HCT116 (cell line): ENCODE measurements at regions not wholly inside any gene's neighbourhood (a gene's known extent, or its start where the extent isn't known, plus 50 kb on each side); places are given as distances from the start of the nearest gene placed in this dataset.

Experiments used
- ATAC-seq: fragments of 200-7000 bp; cut with Tn5 transposase; 2 replicates; pipeline ENCODE4 v1.9.1; 2020; ENCODE audit warnings: mild to moderate bottlenecking, moderate library complexity
- BruUV-seq: library from RNA; stranded (reverse); fragments of 400-500 nt; replicated peaks from 2 replicates; lab custom pipeline; 2021; lab: Mats Ljungman, UMichigan
- CTCF ChIA-PET: fragments of 300-600 bp; sonication (Branson Sonifier 250); formaldehyde crosslinking; loops from one replicate; lab custom pipeline; 2021; ENCODE audit warnings: antibody characterized with exemption; lab: Charles Lee
- POLR2A ChIA-PET: fragments of 300-600, 350-600 bp; sonication (Branson Sonifier 250); formaldehyde crosslinking; loops from one replicate; lab custom pipeline; 2021; ENCODE audit warnings: antibody characterized with exemption; lab: Charles Lee
- RAD21 ChIA-PET, 2 experiments: fragments of 300-600 bp; sonication (Branson Sonifier 250); formaldehyde crosslinking; loops; one replicate each; lab custom pipeline; 2023; ENCODE audit warnings: low total read pairs in 2 of 2; ENCODE audit not compliant: uncharacterized antibody in 2 of 2, unreplicated experiment in 2 of 2, low non-redundant PET in 1 of 2; lab: Charles Lee
- DNase-seq: peaks from one replicate; pipeline ENCODE4 v3.0.0-alpha.2; 2010; ENCODE audit warnings: low read depth, low spot score
- H2AFZ ChIP-seq: fragments of 200-600 bp; shearing (Covaris generic), sonication (generic); 2 replicates; pipeline ENCODE4 v1.6.1; 2017; ENCODE audit warnings: low read depth, mixed run types, mixed read lengths, antibody characterized with exemption, low read length; ENCODE audit not compliant: poor library complexity, severe bottlenecking
- H3K27ac ChIP-seq: 2 replicates; pipeline ENCODE4 v1.5.1; 2012; ENCODE audit warnings: low read depth, low read length
- H3K27me3 ChIP-seq: fragments of 200-600 bp; sonication (generic); 2 replicates; pipeline ENCODE4 v1.6.1; 2016; ENCODE audit warnings: mixed run types, low read length, mixed read lengths; ENCODE audit not compliant: insufficient read depth
- H3K36me3 ChIP-seq, 2 experiments: fragments of 200-500 bp in 1 of 2; fragments of 200-600 bp in 1 of 2; sonication (Bioruptor generic) in 1 of 2; sonication (generic) in 1 of 2; 2 replicates each; pipeline versions ENCODE4 v1.5.1 to v1.6.1; 2014 to 2016; ENCODE audit warnings: low read length in 2 of 2, inconsistent platforms in 1 of 2, mixed read lengths in 1 of 2, mixed run types in 1 of 2; ENCODE audit not compliant: insufficient read depth in 2 of 2, control insufficient read depth in 1 of 2
- H3K4me1 ChIP-seq, 2 experiments: fragments of 200-600 bp in 1 of 2; sonication (generic) in 1 of 2; 2 replicates each; pipeline versions ENCODE4 v1.5.1 to v1.6.1; 2012 to 2017; ENCODE audit warnings: low read length in 2 of 2, inconsistent platforms in 1 of 2, mild to moderate bottlenecking in 1 of 2, mixed read lengths in 1 of 2, mixed run types in 1 of 2, moderate library complexity in 1 of 2; ENCODE audit not compliant: insufficient read depth in 2 of 2, control insufficient read depth in 1 of 2
- H3K4me2 ChIP-seq: fragments of 200-600 bp; sonication (generic); 2 replicates; pipeline ENCODE4 v1.6.1; 2017; ENCODE audit warnings: mixed run types, low read length, mixed read lengths
- H3K4me3 ChIP-seq, 2 experiments: fragments of 200-600 bp in 1 of 2; sonication (generic) in 1 of 2; replicated peaks in 1 of 2; 2 replicates each; pipeline ENCODE4 v1.5.1; 2011 to 2016; ENCODE audit warnings: low read length in 2 of 2, control low read depth in 1 of 2, low read depth in 1 of 2, mild to moderate bottlenecking in 1 of 2, mixed read lengths in 1 of 2, mixed run types in 1 of 2
- H3K79me2 ChIP-seq: fragments of 200-600 bp; sonication (generic); 2 replicates; pipeline ENCODE4 v1.6.1; 2017; ENCODE audit warnings: mild to moderate bottlenecking, mixed run types, low read length, moderate library complexity, mixed read lengths; ENCODE audit not compliant: insufficient read depth
- H3K9ac ChIP-seq: fragments of 200-600 bp; sonication (generic); 2 replicates; pipeline ENCODE4 v1.6.1; 2016; ENCODE audit warnings: low read length, mixed read lengths
- H3K9me2 ChIP-seq: fragments of 200-600 bp; sonication (generic), shearing (Covaris generic); 2 replicates; pipeline ENCODE4 v1.6.1; 2017; ENCODE audit warnings: mixed run types, mild to moderate bottlenecking, moderate library complexity; ENCODE audit not compliant: insufficient read depth
- H3K9me3 ChIP-seq, 2 experiments: fragments of 200-500 bp in 1 of 2; fragments of 200-600 bp in 1 of 2; sonication (Bioruptor generic) in 1 of 2; sonication (generic) in 1 of 2; 2 replicates each; pipeline ENCODE4 v1.6.1; 2014 to 2017; ENCODE audit warnings: low read length in 2 of 2, mixed read lengths in 2 of 2, inconsistent platforms in 1 of 2, low read depth in 1 of 2, mild to moderate bottlenecking in 1 of 2, mixed run types in 1 of 2, moderate library complexity in 1 of 2; ENCODE audit not compliant: control insufficient read depth in 1 of 2, insufficient read depth in 1 of 2
- H4K20me1 ChIP-seq: fragments of 200-600 bp; sonication (generic), shearing (Covaris generic); 2 replicates; pipeline ENCODE4 v1.6.1; 2017; ENCODE audit warnings: mixed run types, mild to moderate bottlenecking, moderate library complexity; ENCODE audit not compliant: insufficient read depth
- ATF3 ChIP-seq: IDR thresholded peaks from 2 replicates; pipeline ENCODE4 v1.6.1; 2012
- ELF1 ChIP-seq: IDR thresholded peaks from 2 replicates; pipeline ENCODE4 v1.6.1; 2012; ENCODE audit warnings: low read depth, borderline replicate concordance
- FOSL1 ChIP-seq: IDR thresholded peaks from 2 replicates; pipeline ENCODE4 v1.6.1; 2012; ENCODE audit warnings: low read depth
- JUND ChIP-seq: IDR thresholded peaks from 2 replicates; pipeline ENCODE4 v1.6.1; 2012
- POLR2A ChIP-seq: IDR thresholded peaks from 2 replicates; pipeline ENCODE4 v1.7.0; 2011; ENCODE audit warnings: borderline replicate concordance; ENCODE audit not compliant: insufficient read depth, insufficient read length; ENCODE audit errors: extremely low read depth
- POLR2AphosphoS5 ChIP-seq: IDR thresholded peaks from 2 replicates; pipeline ENCODE4 v1.6.1; 2011; ENCODE audit warnings: mild to moderate bottlenecking, low read depth, low read length, moderate library complexity
- RAD21 ChIP-seq: IDR thresholded peaks from 2 replicates; pipeline ENCODE4 v1.6.1; 2012; ENCODE audit warnings: low read depth, mild to moderate bottlenecking
- REST ChIP-seq: IDR thresholded peaks from 2 replicates; pipeline ENCODE4 v1.6.1; 2012; ENCODE audit warnings: low read depth
- SRF ChIP-seq: IDR thresholded peaks from 2 replicates; pipeline ENCODE4 v1.6.1; 2012; ENCODE audit warnings: low read depth
- TCF7L2 ChIP-seq: IDR thresholded peaks from 2 replicates; pipeline ENCODE4 v1.7.0; 2011; ENCODE audit warnings: borderline replicate concordance, inconsistent platforms; ENCODE audit not compliant: insufficient read depth, insufficient read length; ENCODE audit errors: extremely low read depth
- YY1 ChIP-seq: IDR thresholded peaks from 2 replicates; pipeline ENCODE4 v1.6.1; 2011; ENCODE audit warnings: low read length, low read depth, moderate library complexity, mild to moderate bottlenecking; ENCODE audit not compliant: insufficient replicate concordance; ENCODE audit errors: extremely low read depth
- intact Hi-C: fragments of 100-400 bp; cut with micrococcal nuclease; formaldehyde crosslinking; loops from 2 replicates; pipeline ENCODE4 v1.10.0; 2022

- no peak for TF ChIP-seq REST
- TF ChIP-seq, all 23 proteins: peak for 0
These were observed 83.7 kb upstream of the ETV6 start (continued) for GRCh38 chr12:11565752-11566151.

- RAD21 ChIA-PET = no interaction called here
These were observed 81.2 kb upstream of the ETV6 start for GRCh38 chr12:11568155-11568761.

More at GRCh38 chr12:11568155-11568761, 81.2 kb upstream of the ETV6 start:
- Histone ChIP-seq H3K4me2 (no peak overlapping the region), H3K27me3 (no peaks in the 10 kb centered on the region), H4K20me1 (no peaks in the 10 kb centered on the region), H3K9me2 (no peaks in the 10 kb centered on the region), H3K4me1 (no peaks in the 10 kb centered on the region), H3K4me3 (no peak overlapping the region), H3K27ac (no peak overlapping the region), H3K79me2 (no peaks in the 10 kb centered on the region), H3K9me3 (no peaks in the 10 kb centered on the region), H3K36me3 (no peaks in the 10 kb centered on the region), H2AFZ (no peak overlapping the region), H3K9ac (no peak overlapping the region)
- DNase-seq = no peak
- ChIA-PET CTCF (no interaction called here), POLR2A (no interaction called here)
- ATAC-seq = no peak
- TF ChIP-seq POLR2AphosphoS5 (no peak), FOSL1 (no peak), RAD21 (no peak), POLR2A (no peak), JUND (no peak), YY1 (no peak), SRF (no peak), TCF7L2 (no peak), ATF3 (no peak), ELF1 (no peak)
- intact Hi-C loops = no loop called here
- no TSS peak for BruUV-seq
